ENCODE measurements at regions not wholly inside any gene's neighbourhood (a gene's known extent, or its start where the extent isn't known, plus 50 kb on each side); places are given as distances from the start of the nearest gene placed in this dataset.

- no peak for TF ChIP-seq POLR2AphosphoS5 (IDR thresholded peaks at IDR 0.05; ENCODE audit: low read depth, low read length)
- TF ChIP-seq, protein P1, sequence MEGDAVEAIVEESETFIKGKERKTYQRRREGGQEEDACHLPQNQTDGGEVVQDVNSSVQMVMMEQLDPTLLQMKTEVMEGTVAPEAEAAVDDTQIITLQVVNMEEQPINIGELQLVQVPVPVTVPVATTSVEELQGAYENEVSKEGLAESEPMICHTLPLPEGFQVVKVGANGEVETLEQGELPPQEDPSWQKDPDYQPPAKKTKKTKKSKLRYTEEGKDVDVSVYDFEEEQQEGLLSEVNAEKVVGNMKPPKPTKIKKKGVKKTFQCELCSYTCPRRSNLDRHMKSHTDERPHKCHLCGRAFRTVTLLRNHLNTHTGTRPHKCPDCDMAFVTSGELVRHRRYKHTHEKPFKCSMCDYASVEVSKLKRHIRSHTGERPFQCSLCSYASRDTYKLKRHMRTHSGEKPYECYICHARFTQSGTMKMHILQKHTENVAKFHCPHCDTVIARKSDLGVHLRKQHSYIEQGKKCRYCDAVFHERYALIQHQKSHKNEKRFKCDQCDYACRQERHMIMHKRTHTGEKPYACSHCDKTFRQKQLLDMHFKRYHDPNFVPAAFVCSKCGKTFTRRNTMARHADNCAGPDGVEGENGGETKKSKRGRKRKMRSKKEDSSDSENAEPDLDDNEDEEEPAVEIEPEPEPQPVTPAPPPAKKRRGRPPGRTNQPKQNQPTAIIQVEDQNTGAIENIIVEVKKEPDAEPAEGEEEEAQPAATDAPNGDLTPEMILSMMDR (IDR thresholded peaks at IDR 0.05), result no peak
- TF ChIP-seq SIN3A (IDR thresholded peaks at IDR 0.05; ENCODE audit: borderline replicate concordance, insufficient read depth, low read depth, low read length), result no peak
These were observed 150.9 kb upstream of the PLEKHG7 start for GRCh38 chr12:92551853-92552397.
